ENCODE measurements at regions not wholly inside any gene's neighbourhood (a gene's known extent, or its start where the extent isn't known, plus 50 kb on each side); places are given as distances from the start of the nearest gene placed in this dataset.
"Not testable (repeated sequence)": the region's sequence is repeated elsewhere in the genome, so short reads cannot be mapped to it uniquely, and the experiment has no call there.

DNA sequence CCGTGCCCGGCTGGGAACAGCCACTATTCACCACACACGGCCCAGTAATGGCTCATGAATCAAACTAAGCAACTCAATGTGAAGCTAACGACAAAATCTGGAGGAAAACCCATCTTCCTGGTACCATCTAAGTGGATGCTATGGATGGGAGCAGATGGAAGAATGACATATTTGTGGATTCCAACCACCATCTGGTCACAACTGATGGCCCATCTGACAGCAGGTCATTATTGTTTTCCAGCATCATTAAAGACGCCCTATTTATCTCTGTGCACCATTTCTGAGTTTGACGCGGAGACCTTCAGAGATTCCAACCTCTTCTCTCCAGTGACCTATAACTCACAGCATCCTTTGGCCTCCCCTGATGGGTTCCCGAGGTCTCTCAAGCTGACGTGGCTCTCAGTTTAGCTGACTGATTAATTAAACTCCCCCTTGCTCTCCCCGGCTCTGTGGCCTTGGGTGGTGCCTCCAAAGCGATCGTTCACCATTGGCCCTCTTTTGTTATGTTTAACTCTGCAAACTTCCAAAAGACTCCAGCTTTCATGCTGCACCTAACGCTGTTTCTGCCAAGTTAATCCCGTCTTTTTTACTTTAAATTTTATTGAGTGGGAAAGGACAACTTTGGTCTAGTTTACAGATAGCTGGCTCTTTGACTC lies 1514.4 kb downstream of the BRD1 start:
- no peak for DNase-seq (ENCODE audit: low read depth in 2 of 3, low spot score in 2 of 3)

DNA sequence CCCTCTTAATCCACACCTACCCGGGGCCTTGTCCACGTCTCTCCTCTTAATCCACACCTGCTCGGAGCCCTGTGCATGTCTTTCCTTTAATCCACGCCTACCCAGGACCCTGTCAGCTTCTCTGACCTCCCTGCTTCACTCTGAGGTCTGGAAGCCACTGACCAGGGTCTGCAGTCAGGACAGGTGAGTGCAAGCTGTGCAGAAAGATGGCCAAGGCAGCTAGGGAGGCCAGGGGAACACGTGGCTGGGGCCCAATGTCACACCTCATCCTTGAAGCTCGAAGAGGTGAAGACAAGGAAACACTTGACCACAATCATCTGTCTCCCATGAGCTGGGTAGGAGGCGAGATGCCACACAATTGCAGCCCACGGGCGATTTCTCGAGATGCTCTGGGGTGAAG lies 1516.9 kb downstream of the BRD1 start:
- DNase-seq (ENCODE audit: low read depth in 2 of 3, low spot score in 2 of 3), result no peak

DNA sequence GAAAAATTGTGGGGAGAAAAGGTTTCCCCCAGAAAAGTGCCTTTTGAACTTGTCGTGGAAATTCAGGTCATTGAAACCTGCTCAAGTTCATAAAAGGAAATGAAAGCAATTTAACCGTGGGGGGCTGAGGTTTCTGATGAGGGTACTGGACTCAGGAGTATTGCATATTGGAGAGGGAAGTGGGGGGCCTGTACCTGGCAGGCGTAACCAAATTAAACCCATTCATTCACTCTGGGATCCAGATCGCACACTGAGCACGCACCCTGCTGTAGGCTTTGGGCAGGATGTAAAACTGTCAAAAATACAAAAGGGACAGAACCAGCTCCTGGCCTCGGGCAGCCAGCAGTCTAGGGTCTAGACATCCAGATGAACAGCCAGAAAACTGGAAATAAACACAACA lies 1517.4 kb downstream of the BRD1 start:
- DNase-seq (ENCODE audit: low read depth in 2 of 3, low spot score in 2 of 3), result no peak

DNA sequence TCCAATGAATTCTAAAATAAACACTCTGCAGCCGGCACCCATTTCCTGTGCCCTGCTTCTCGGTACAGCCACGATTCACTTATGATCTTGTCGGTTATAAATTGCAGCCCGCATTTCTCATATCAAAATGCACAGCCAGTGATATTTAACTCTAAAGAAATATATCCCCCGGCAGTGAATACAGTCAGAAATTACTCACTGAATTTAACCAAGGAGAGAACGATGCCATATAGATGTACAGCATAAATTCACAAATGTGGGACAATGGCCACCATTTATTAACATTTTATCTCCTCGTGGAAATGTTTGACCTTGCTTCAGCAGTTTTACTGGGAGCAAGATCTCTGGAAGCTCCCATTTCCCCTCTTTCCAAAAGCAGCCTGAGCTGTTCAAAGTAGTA lies 1517.8 kb downstream of the BRD1 start:
- no peak for DNase-seq (ENCODE audit: low read depth in 2 of 3, low spot score in 2 of 3)

DNA sequence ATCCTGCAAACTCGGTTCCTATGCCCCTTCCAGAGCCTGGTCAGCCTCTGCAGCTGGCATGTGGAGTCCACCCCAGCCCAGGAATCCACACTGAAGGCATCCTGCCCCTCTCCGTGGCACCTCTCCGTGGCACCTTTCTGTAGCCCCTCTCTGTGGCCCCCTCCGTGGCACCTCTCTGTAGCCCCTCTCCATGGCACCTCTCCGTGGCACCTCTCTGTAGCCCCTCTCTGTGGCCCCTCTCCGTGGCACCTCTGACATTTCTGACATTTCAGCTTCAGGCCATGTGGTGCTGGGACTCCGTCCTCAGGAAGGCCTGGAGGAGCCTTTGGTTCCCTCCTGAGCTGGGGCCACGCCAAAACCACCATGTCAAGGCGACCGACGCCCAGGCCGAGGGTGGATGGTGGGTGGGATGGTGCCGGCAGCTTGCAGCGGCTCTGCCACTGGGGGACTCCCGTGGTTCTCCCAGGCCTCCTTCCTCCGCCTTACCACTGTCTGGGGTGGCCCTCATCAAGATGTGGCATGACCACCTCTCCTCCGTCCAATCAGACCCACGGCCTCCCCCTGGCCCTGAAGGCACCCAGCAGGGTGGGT lies 1518.5 kb downstream of the BRD1 start:
- DNase-seq (ENCODE audit: low read depth in 2 of 3, low spot score in 2 of 3), result no peak

DNA sequence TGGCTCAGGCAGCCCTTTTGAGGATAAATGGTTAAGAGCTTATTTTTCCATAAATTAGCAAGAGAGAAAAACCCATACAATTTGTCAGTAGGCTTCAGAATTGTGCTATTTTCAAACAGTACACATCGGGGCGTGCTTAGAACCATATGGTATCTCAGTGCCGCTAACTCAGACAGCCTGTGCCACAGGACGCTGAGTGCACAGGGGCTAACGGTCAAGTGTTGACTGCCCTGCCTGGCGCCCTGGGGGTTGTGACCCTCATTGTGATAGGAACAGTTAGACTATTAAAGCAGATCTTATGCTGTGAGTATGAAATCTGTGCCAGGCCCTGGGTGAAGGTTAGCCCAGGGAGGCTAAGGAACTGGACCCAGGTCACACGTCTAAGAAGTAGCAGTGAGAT lies 1519.7 kb downstream of the BRD1 start:
- no peak for DNase-seq (ENCODE audit: low read depth in 2 of 3, low spot score in 2 of 3)

DNA sequence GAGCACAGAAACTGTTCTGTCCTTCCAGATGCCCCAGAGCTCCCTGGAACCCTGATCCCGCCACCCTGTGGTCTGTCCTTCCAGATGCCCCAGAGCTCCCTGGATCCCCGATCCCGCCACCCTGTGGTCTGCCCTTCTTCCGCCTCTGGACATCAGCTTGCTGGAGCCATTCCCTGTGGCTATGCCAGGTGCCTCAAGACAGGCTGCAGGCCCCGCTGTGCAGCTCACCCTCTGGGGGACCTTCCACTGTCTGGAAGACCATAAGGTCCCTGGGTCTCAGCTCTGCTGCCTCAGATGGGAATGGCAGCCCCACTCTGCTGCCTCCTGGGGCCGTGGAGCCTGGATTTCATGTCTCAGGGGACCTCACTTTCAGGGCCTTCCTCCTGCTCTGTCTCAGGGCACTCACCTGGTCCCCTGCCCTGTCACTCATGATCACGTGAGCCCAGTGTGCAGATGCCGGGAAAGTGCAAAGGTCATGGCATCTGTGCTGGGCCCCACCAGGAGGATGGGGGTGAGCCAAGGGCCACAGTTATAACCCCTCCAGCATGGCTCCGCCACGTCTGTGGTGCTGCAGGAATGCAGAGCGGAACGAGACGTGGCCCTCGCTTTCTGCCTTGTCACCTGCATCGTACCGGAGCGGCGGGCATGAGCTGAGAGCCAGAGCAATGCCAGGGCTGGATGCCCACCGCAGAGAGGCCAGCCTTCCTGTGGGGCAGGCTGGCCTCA lies 1520.7 kb downstream of the BRD1 start:
- DNase-seq (ENCODE audit: low read depth in 2 of 3, low spot score in 2 of 3), result no peak

DNA sequence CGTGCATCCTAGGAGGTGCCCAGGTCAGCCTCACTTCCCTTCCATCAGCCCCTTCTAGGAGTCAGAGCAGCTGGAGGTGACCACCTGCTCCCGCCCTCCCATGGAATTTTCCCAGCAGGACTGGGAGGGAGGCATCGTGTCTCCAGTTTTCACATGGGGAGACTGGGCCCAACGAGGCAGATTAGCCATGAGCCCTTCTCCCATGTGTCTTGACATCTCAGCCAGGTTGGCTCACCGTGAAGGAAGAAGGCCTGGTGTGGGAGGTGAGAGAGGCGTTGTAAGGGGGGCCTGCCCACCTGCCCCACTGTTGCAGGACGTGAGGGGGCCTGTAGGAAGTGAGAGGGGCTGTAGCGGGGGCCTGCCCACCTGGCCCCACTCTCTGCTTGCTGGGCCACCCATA lies 1521.4 kb downstream of the BRD1 start:
- no peak for DNase-seq (ENCODE audit: low read depth in 2 of 3, low spot score in 2 of 3)

DNA sequence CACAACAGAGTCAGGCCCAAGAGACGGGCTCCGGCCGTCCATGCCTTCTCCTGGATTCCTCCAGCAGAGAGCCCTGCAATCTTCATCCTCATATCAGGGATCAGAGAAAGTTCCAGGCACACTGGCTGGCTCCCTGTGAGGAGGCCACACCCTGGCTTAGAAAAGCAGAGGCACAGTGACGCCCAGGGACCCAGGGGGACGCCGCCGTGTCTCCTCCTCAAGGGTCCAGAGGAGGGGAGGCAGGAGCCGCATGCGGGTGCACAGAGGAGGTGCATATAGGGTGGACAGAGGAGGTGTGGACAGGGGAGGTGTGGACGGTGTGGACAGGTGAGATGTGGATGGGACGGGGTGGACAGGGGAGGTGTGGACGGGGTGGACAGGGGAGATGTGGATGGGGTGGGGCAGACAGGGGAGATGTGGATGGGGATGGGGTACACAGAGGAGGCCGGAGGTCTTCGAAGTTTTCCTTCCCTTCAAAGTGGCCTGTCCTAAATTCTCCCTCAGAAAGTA lies 1521.9 kb downstream of the BRD1 start:
- DNase-seq (ENCODE audit: low read depth in 2 of 3, low spot score in 2 of 3), result no peak

DNA sequence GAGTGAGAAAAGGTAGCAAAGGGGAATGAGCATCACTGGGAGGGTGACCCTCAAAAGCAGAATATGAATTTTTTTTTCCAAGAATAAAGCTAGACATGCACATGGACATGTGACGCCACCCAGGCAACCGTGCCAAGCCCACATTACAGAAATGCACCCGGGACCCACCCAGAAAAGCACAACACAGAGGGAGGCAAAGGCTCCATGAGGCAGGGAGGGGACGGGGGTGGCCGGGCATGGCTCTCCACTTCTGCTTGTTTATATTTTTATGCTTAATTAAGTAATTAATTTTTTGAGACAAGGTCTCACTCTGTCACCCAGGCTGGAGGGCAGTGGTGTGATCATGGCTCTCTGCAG lies 1524.3 kb downstream of the BRD1 start:
- DNase-seq (ENCODE audit: low read depth in 2 of 3, low spot score in 2 of 3), result no peak

DNA sequence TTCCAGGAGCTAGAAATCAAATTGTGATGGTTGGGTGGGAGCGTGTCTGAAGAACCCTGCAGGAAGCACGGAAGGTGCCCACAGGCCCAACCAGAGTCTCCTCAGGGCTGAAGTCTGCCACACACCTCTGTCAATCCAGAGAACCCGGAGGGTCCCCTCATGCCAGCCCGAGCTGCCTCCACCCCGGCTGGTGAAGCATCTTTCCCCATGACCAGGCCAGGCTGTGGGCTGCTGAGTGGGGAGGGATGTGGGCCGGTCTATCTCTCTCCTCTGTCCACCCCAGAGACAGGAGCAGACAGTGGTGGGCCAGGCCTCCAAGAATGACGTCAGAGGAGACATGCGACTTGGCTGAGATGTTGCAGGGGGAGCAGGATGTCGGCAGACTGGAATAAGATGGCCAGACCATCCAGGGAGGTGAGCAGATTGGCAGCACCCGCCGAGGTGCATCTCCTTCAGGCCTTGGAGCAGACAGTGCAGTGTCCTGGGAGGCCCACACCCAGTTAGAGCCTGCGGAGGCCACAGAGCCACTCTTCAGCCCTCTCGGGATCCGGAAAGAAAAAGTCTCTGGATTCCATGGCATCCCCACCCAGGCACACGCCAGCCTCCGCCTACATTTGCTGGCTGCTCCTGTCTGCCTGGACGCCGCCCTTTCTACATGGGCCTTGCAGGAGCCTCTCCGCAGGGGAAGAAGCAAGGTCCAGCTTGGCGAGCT lies 1524.9 kb downstream of the BRD1 start:
- no peak for DNase-seq (ENCODE audit: low read depth in 2 of 3, low spot score in 2 of 3)

DNA sequence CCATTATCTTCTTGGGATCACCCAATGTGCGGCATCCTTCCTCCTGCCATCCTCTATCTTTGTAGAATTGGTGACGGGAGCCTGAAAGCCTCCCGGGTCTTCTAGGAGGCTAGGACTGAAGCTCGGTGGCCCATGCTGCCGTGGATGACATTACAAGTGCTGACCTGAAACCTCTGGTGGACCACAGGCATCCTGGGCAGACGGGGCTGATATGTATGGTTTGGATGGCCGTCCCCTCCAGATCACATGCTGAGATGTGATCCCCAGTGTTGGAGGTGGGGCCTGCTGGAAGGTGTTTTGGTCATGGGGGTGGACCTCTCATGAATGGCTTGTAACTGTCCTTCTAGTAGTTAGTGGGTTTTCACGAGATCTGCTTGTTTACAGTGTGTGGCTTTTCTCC lies 1525.8 kb downstream of the BRD1 start:
- no peak for DNase-seq (ENCODE audit: low read depth in 2 of 3, low spot score in 2 of 3)

DNA sequence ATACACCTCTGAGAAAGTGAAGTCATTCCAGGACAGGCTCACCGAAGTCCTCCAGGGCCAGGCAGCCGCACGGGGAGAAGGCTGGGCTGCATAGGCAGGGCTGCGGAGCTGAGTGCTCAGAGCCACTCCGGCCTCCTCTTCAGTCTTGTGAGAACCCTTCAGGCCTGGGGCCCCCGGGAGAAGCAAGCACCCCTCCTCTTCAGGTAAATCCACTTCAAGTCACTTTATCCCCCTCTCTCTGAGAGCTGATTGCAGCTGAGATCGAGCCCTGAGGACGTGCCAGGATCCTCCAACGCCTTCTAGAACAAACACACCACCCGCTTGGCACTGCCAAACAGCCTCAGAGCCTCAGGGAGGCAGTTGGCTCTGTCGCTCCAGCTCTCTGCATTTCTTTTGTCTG lies 1526.3 kb downstream of the BRD1 start:
- no peak for DNase-seq (ENCODE audit: low read depth in 2 of 3, low spot score in 2 of 3)

DNA sequence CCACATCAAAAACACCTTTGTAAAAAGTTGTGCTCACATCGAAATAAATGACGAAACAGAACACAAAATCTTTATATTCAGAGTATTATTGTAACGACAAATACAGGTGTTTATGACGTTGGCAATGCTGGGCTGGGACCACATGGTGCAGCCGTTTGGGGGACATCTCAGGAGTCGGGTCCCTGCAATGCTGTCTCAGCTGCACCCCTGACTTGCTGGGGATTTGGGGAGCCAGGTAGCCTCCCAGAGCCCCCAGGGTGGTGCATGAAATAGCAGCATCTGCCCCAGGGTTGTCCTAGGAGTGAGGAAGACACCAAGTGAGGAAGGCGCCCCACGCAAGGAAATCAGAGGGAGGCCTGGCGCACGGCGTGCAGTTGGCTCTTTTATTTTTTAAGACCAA lies 1526.8 kb downstream of the BRD1 start:
- DNase-seq (ENCODE audit: low read depth in 2 of 3, low spot score in 2 of 3), result no peak

DNA sequence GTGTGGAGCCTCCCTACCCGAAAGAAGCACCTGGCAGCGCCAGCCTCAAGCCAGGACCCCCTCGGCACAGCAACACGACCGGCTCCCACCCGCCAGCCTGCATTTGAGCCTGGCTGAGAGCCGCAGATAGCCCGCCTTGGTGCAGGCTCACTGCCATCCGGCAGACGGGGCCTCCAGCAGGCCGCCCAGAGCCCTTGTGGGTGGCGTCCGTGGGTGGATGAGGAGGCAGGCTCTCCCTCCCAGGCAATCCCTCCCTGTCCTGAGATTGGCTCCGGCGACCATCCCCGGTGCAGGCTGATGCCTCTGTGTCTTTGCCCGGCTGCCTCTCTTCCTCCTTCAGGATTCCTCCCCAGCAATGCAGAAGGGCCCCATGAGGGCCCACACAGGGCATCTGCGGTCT lies 1527.9 kb downstream of the BRD1 start:
- no peak for DNase-seq (ENCODE audit: low read depth in 2 of 3, low spot score in 2 of 3)

DNA sequence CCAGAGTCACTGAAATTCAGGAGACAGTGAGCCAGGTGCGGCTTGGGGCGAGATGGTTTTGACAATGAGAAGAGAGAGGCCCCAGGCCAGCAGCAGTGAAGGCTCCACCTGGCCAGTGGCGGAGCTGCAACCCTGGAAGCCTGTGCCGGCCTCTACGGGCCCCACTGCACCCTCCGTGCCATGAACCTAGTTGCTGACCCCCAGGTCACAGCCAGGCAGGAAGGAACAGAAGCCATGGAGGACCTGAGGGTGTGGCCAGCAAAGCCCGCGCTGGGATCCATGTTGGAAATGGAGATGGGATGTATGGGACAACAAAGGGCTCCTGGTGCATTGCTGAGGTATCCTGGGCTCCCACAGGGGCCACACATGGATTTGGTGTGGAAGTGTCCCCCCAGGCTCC lies 1528.5 kb downstream of the BRD1 start:
- DNase-seq (ENCODE audit: low read depth in 2 of 3, low spot score in 2 of 3), result no peak

DNA sequence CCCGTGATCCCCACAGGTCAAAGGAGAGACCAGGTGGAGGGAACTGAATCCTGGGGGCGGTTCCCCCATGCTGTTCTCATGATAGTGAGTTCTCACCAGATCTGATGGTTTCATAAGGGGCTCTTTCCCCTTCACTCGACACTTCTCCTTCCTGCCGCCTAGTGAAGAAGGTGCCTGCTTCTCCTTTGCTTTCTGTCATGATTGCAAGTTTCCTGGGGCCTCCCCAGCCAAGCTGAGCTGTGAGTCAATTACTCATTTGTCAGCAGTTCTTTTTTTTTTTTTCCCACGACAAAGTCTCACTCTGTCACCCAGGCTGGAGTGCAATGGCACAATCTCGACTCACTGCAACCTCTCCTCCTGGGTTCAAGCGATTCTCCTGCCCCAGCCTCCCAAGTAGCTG lies 1530.4 kb downstream of the BRD1 start:
- DNase-seq (ENCODE audit: low read depth in 2 of 3, low spot score in 2 of 3), result no peak

DNA sequence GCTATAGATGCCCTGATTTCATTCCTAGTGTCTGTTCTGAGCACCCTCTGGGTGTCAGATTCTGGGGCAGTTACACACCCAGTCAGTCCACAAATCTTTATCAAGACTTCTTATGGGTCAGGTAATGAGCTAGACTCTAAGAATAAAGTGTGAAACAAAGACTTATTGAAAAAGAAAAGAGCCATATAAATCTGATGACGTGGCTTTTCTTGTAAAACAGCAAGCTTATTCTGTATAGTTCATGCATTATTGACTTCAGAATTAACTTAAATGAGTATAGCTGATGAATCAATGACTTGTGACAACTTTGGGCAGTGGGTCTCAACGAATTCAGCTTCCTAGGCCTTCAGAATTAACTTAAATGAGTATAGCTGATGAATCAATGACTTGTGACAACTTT lies 1527.5 kb downstream of the TBC1D22A start:
- not testable (repeated sequence) for DNase-seq (ENCODE audit: low read depth in 2 of 3, low spot score in 2 of 3)

DNA sequence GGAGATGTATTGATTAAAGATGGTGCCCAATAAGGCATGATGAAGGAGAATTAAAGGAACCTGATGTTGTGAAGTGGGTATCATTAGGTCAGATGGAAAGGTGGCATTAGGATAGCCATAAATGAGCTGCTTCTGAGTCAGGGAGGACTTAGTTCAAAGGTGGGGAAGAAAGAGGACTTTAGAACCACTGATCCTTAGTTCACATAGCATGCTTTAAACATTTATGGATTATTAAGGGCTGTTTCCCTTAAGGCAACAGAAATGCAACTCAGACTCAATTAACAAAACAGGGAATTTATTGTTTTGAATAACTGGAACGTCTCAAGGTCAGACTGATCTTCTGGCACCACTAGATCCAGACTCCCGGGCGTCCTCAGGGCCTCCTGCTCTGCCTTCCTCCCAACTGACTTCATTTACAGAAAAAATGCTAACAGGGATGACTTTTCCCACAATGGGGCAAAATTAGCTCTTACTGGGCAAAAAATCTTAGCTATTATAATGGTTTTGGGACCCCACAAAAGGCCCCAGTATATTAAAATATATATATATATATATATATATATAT lies 1526.0 kb downstream of the TBC1D22A start:
- DNase-seq (ENCODE audit: low read depth in 2 of 3, low spot score in 2 of 3), result no peak

DNA sequence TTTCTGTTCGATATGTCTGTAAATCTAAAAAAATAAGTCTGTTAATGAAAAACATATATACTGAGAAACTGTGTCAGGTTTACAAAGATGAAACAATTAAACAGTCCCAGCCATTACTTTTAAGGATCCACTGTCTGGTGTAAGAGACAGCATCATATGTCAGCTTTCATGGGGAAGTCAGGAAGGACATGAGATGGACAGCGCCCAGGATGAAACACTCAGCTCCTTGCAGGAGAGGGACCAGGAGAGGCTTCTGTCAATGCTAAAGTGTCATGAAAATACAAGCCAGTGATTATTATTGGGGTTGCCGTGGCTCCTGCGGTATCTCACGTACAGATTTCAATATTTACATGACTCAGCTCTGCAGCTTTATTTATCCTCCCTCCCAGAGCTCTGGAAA lies 1524.6 kb downstream of the TBC1D22A start:
- no peak for DNase-seq (ENCODE audit: low read depth in 2 of 3, low spot score in 2 of 3)

DNA sequence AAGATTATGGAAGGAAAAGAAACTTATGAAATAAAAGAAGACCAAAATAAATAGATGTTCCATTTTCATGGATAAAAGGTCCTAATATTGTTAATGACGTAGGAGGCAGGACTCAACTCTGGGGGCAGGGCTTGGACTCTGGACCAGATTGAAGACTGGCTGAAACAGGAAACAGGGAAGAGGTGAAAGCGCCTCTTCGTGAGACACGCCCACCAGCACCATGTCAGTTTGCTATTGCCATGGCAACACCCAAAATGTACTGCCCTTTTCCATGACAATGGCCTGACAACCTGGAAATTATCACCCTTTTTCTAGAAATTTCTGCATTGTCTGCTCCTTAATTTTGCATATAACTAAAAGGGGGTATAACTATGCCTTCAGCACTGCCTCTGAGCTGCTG lies 1522.2 kb downstream of the TBC1D22A start:
- DNase-seq (ENCODE audit: low read depth in 2 of 3, low spot score in 2 of 3), result no peak

DNA sequence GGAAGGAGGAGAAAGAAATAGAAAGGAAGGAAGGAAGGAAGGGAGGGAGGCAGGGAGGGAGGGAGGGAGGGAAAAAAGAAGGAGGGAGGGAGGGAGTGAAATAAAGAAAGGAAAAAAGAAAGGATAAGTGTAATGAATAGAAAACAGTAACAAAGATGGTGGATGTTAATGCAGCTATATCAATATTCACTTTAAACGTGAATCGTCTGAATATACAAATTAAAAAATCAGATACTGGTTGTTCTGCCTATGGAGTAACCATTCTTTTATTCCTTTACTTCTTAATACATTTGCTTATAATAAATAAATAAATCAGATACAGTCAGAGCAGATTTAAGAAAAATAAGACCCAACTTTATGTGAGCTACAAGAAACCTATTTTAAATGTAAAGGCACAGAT lies 1520.4 kb downstream of the TBC1D22A start:
- DNase-seq (ENCODE audit: low read depth in 2 of 3, low spot score in 2 of 3), result no peak

Measured in activated CD8-positive, alpha-beta memory T cell treated with anti-CD3 and anti-CD28 coated beads for 48 hours (primary cell).